GM06990 (cell line): ENCODE measurements at regions not wholly inside any gene's neighbourhood (a gene's known extent, or its start where the extent isn't known, plus 50 kb on each side); places are given as distances from the start of the nearest gene placed in this dataset.

Source experiments
- DNase-seq: peaks from one replicate; pipeline ENCODE4 v3.0.0-alpha.2; 2011; ENCODE audit not compliant: insufficient read length; ENCODE audit errors: extremely low read depth
- H3K27me3 ChIP-seq: replicated peaks from 2 replicates; pipeline ENCODE4 v1.6.0; 2011; ENCODE audit warnings: low read length; ENCODE audit not compliant: control insufficient read depth, insufficient read depth
- H3K36me3 ChIP-seq: 2 replicates; pipeline ENCODE4 v1.5.1; 2011; ENCODE audit warnings: low read length; ENCODE audit not compliant: control insufficient read depth, insufficient read depth
- H3K4me3 ChIP-seq: replicated peaks from 2 replicates; pipeline ENCODE4 v1.5.1; 2011; ENCODE audit warnings: low read depth, mild to moderate bottlenecking, control low read depth, low read length
- TF ChIP-seq, protein P1 (sequence below): IDR thresholded peaks from 2 replicates; pipeline ENCODE4 v1.5.1; 2011; ENCODE audit warnings: low read length, control low read depth, mild to moderate bottlenecking, inconsistent platforms; ENCODE audit not compliant: insufficient read depth, poor library complexity, severe bottlenecking

DNA sequence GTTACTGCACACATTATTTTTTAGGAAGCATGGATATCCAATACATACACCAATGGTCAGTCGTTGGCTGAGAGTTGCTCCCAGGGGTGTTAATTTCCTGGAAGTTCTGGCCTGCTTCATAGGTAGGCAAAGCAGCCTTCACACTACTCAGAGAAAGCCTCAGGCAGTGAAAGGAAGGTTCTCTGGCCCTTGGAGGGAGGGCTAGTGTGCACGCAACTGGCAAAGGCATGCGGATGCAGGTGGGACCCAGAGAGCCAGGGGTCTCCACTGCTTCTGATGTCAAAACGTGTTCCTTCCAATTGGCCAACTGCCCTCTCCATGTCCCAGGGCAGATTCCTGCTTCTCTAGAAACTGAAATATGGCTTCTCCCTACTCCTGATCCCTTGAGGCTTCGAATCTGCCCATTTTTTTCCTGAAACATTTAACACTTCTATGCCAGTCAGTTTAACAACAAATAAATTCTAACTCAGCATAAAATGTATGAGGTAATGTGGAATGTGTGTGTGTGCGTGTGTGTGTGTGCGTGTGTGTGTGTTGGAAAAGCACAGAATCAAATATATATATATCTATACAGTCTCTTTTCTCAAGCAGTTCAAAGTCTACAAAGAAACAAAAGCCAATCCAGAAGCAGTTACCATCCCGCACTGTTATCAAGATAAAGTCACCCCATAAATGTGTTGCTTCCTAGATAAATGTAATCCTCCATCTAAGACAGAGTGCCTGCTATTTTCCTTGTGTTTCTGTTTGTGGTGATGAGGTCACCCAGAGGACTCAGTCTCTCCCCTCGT is 94.0 kb upstream of the HIVEP1 start:
- no peak for DNase-seq

DNA sequence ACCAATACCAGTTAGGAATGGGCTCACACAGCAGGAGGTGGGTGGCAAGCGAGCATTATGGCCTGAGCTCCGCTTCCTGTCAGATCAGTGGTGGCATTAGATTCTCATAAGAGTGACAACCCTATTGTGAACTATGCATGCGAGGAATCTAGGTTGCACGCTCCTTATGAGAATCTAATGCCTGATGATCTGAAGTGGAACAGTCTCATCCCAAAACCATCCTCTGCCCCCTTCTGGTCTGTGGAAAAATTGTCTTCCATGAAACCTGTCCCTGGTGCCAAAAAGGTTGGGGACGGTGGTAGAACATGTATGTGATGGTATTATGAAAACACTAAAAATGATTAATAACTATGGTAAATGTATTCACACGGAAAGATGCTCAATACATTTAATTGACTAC is 99.7 kb upstream of the HIVEP1 start:
- H3K36me3 ChIP-seq = no peaks in the 10 kb centered on the region
- no peak for DNase-seq
- TF ChIP-seq, protein P1, sequence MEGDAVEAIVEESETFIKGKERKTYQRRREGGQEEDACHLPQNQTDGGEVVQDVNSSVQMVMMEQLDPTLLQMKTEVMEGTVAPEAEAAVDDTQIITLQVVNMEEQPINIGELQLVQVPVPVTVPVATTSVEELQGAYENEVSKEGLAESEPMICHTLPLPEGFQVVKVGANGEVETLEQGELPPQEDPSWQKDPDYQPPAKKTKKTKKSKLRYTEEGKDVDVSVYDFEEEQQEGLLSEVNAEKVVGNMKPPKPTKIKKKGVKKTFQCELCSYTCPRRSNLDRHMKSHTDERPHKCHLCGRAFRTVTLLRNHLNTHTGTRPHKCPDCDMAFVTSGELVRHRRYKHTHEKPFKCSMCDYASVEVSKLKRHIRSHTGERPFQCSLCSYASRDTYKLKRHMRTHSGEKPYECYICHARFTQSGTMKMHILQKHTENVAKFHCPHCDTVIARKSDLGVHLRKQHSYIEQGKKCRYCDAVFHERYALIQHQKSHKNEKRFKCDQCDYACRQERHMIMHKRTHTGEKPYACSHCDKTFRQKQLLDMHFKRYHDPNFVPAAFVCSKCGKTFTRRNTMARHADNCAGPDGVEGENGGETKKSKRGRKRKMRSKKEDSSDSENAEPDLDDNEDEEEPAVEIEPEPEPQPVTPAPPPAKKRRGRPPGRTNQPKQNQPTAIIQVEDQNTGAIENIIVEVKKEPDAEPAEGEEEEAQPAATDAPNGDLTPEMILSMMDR = no peak
- H3K4me3 ChIP-seq = no peak overlapping the region
- no peaks in the 10 kb centered on the region for H3K27me3 ChIP-seq

More for the DNA sequence above, 94.0 kb upstream of the HIVEP1 start:
- TF ChIP-seq, protein P1 = no peak
- Histone ChIP-seq H3K36me3 (no peaks in the 10 kb centered on the region), H3K4me3 (no peak overlapping the region), H3K27me3 (no peaks in the 10 kb centered on the region)

DNA sequence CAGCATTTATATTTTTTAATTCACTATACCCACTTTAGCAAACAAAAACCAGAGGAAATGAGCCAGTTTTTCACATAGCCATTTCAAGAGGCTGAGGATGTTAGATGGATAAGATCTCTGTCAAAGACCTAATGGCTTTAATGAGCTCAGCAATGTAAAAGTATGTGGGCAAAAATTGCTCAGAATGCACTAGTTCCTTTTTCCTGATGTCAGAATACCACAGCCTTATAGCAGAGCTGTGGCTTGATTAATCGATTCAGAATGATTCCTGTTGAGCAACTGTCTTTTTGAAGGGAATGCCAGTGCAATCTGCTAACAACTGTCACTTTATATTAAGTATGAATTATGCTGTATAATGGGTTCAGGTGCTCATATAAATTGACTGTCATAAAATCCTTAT is 100.6 kb upstream of the HIVEP1 start:
- Histone ChIP-seq H3K27me3 (no peaks in the 10 kb centered on the region), H3K36me3 (no peaks in the 10 kb centered on the region), H3K4me3 (no peak overlapping the region)
- TF ChIP-seq, protein P1 = no peak
- DNase-seq = no peak

DNA sequence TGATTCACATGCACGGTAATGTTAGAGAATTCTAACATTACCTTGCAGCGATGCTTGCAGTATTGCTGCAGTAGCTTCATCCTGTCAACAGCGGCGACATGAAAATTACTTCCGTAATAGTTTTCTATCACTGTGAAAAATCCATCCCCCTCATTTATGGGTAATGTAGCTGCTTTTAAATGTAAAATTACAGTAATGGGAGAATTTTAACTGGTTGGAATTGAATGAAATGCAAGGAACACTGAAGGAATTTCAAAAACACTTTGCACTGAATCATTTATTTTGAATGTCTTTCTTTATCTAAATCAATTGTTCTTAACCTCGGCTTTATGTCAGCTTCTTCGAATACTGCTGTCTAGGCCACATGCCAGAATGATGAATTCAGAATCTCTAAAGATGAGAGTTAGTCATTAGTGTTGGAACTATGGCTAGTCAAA is 102.4 kb upstream of the HIVEP1 start:
- TF ChIP-seq, protein P1 = no peak
- no peak for DNase-seq

GRCh38 chr6:11908436-11909105 is 103.5 kb upstream of the HIVEP1 start:
- Histone ChIP-seq H3K4me3 (no peak overlapping the region), H3K27me3 (no peaks in the 10 kb centered on the region), H3K36me3 (no peaks in the 10 kb centered on the region)
- no peak for DNase-seq
- TF ChIP-seq, protein P1 = no peak

More for the DNA sequence above, 102.4 kb upstream of the HIVEP1 start:
- Histone ChIP-seq H3K27me3 (no peaks in the 10 kb centered on the region), H3K4me3 (no peak overlapping the region), H3K36me3 (no peaks in the 10 kb centered on the region)
